HAP-1 (cell line): ENCODE measurements at regions not wholly inside any gene's neighbourhood (a gene's known extent, or its start where the extent isn't known, plus 50 kb on each side); places are given as distances from the start of the nearest gene placed in this dataset.

Experiments
- DNase-seq, 2 experiments: peaks; one replicate each; pipeline ENCODE4 v3.0.0-alpha.2; 2016 to 2020; ENCODE audit warnings: low spot score in 2 of 2
- H3K27me3 ChIP-seq: fragments of 250-450 bp; sonication (Bioruptor Pico); 2 replicates; pipeline ENCODE4 v1.5.1; 2020; ENCODE audit warnings: low read depth, mild to moderate bottlenecking, moderate library complexity
- H3K36me3 ChIP-seq: fragments of 250-450 bp; sonication (Bioruptor Pico); replicated peaks from 2 replicates; pipeline ENCODE4 v1.5.1; 2020; ENCODE audit warnings: mild to moderate bottlenecking
- H3K4me1 ChIP-seq: fragments of 250-450 bp; sonication (Bioruptor Pico); 2 replicates; pipeline ENCODE4 v1.5.1; 2020; ENCODE audit warnings: mild to moderate bottlenecking
- H3K4me3 ChIP-seq: fragments of 250-450 bp; sonication (Bioruptor Pico); 2 replicates; pipeline ENCODE4 v1.5.1; 2020; ENCODE audit warnings: mild to moderate bottlenecking, moderate library complexity
- H3K9me3 ChIP-seq: fragments of 250-450 bp; sonication (Bioruptor Pico); 2 replicates; pipeline ENCODE4 v1.5.1; 2020; ENCODE audit warnings: mild to moderate bottlenecking, moderate library complexity
- in situ Hi-C: fragments of 300-500 bp; cut with MboI; formaldehyde crosslinking; loops from 3 replicates; pipeline ENCODE4 v1.14.3; 2020; ENCODE audit warnings: low sequenced_read_pairs, inconsistent platforms, mixed read lengths

GRCh38 chr1:4593106-4593505 lies 61.3 kb upstream of the AJAP1 start:
- no peaks in the 10 kb centered on the region for H3K27me3 ChIP-seq
- no peak overlapping the region for H3K4me3 ChIP-seq
- H3K9me3 ChIP-seq = no peaks in the 10 kb centered on the region
- no peak for DNase-seq
- in situ Hi-C loops = no loop called here
- H3K36me3 ChIP-seq = no peaks in the 10 kb centered on the region
- H3K4me1 ChIP-seq = no peaks in the 10 kb centered on the region

GRCh38 chr1:4594286-4594991 lies 60.0 kb upstream of the AJAP1 start:
- H3K9me3 ChIP-seq = no peaks in the 10 kb centered on the region
- no peaks in the 10 kb centered on the region for H3K27me3 ChIP-seq
- DNase-seq = no peak
- in situ Hi-C loops = no loop called here
- no peak overlapping the region for H3K4me3 ChIP-seq
- H3K36me3 ChIP-seq = no peaks in the 10 kb centered on the region
- no peaks in the 10 kb centered on the region for H3K4me1 ChIP-seq

- DNase-seq = no peak
- H3K4me3 ChIP-seq = no peak overlapping the region
- no peaks in the 10 kb centered on the region for H3K9me3 ChIP-seq
- no peaks in the 10 kb centered on the region for H3K36me3 ChIP-seq
- no peaks in the 10 kb centered on the region for H3K4me1 ChIP-seq
- in situ Hi-C loops = no loop called here
- H3K27me3 ChIP-seq = no peaks in the 10 kb centered on the region
These were observed 58.8 kb upstream of the AJAP1 start for GRCh38 chr1:4595341-4596225.

GRCh38 chr1:4596486-4596885 lies 57.9 kb upstream of the AJAP1 start:
- no peak for DNase-seq
- no peak overlapping the region for H3K4me3 ChIP-seq
- H3K27me3 ChIP-seq = no peaks in the 10 kb centered on the region
- no peaks in the 10 kb centered on the region for H3K9me3 ChIP-seq
- no peaks in the 10 kb centered on the region for H3K4me1 ChIP-seq
- no peaks in the 10 kb centered on the region for H3K36me3 ChIP-seq
- in situ Hi-C loops = no loop called here

- H3K4me3 ChIP-seq = no peak overlapping the region
- DNase-seq = no peak
- H3K9me3 ChIP-seq = no peaks in the 10 kb centered on the region
- in situ Hi-C loops = no loop called here
- no peaks in the 10 kb centered on the region for H3K27me3 ChIP-seq
- H3K4me1 ChIP-seq = no peaks in the 10 kb centered on the region
- H3K36me3 ChIP-seq = no peaks in the 10 kb centered on the region
These were observed 57.4 kb upstream of the AJAP1 start for GRCh38 chr1:4597020-4597419.

GRCh38 chr1:4598561-4598960 lies 55.8 kb upstream of the AJAP1 start:
- no peak for DNase-seq
- no peak overlapping the region for H3K4me3 ChIP-seq

GRCh38 chr1:4599521-4599920 lies 54.9 kb upstream of the AJAP1 start:
- Histone ChIP-seq H3K9me3 (no peaks in the 10 kb centered on the region), H3K4me1 (no peaks in the 10 kb centered on the region), H3K4me3 (no peak overlapping the region), H3K36me3 (no peaks in the 10 kb centered on the region), H3K27me3 (no peaks in the 10 kb centered on the region)
- DNase-seq = no peak
- in situ Hi-C loops = no loop called here

More at GRCh38 chr1:4598561-4598960, 55.8 kb upstream of the AJAP1 start:
- in situ Hi-C loops = no loop called here
- no peaks in the 10 kb centered on the region for H3K9me3 ChIP-seq
- H3K36me3 ChIP-seq = no peaks in the 10 kb centered on the region
- H3K27me3 ChIP-seq = no peaks in the 10 kb centered on the region
- H3K4me1 ChIP-seq = no peaks in the 10 kb centered on the region

- DNase-seq = no peak
- no peaks in the 10 kb centered on the region for H3K27me3 ChIP-seq
- no peaks in the 10 kb centered on the region for H3K36me3 ChIP-seq
- no peaks in the 10 kb centered on the region for H3K9me3 ChIP-seq
- H3K4me1 ChIP-seq = no peaks in the 10 kb centered on the region
- H3K4me3 ChIP-seq = no peak overlapping the region
- in situ Hi-C loops = no loop called here
These were observed 54.4 kb upstream of the AJAP1 start for GRCh38 chr1:4599951-4600481.

GRCh38 chr1:4600615-4601460 lies 53.6 kb upstream of the AJAP1 start:
- H3K36me3 ChIP-seq = no peaks in the 10 kb centered on the region
- no peak for DNase-seq
- no peaks in the 10 kb centered on the region for H3K27me3 ChIP-seq
- no peaks in the 10 kb centered on the region for H3K9me3 ChIP-seq
- in situ Hi-C loops = no loop called here
- no peak overlapping the region for H3K4me3 ChIP-seq
- H3K4me1 ChIP-seq = no peaks in the 10 kb centered on the region

GRCh38 chr1:4601941-4602340 lies 52.5 kb upstream of the AJAP1 start:
- DNase-seq = no peak
- Histone ChIP-seq H3K27me3 (no peaks in the 10 kb centered on the region), H3K36me3 (no peaks in the 10 kb centered on the region), H3K4me3 (no peak overlapping the region), H3K4me1 (no peaks in the 10 kb centered on the region), H3K9me3 (no peaks in the 10 kb centered on the region)
- in situ Hi-C loops = no loop called here

- H3K4me3 ChIP-seq = no peak overlapping the region
- H3K4me1 ChIP-seq = no peaks in the 10 kb centered on the region
- no peaks in the 10 kb centered on the region for H3K27me3 ChIP-seq
- H3K9me3 ChIP-seq = no peaks in the 10 kb centered on the region
- in situ Hi-C loops = no loop called here
- DNase-seq = no peak
- no peaks in the 10 kb centered on the region for H3K36me3 ChIP-seq
These were observed 51.7 kb upstream of the AJAP1 start for GRCh38 chr1:4602462-4603294.

GRCh38 chr1:4603295-4604110 lies 50.9 kb upstream of the AJAP1 start:
- H3K36me3 ChIP-seq = no peaks in the 10 kb centered on the region
- H3K27me3 ChIP-seq = no peaks in the 10 kb centered on the region
- H3K9me3 ChIP-seq = no peaks in the 10 kb centered on the region
- in situ Hi-C loops = no loop called here
- H3K4me1 ChIP-seq = no peaks in the 10 kb centered on the region
- H3K4me3 ChIP-seq = no peak overlapping the region
- DNase-seq = no peak
